SU-DHL-6 (cell line): ENCODE measurements at regions not wholly inside any gene's neighbourhood (a gene's known extent, or its start where the extent isn't known, plus 50 kb on each side); places are given as distances from the start of the nearest gene placed in this dataset.

ENCODE experiments used
- CTCF ChIP-seq: fragments of 200-600 bp; sonication (generic); IDR thresholded peaks from one replicate; pipeline ENCODE4 v1.5.1; 2017; ENCODE audit warnings: antibody characterized with exemption, mild to moderate bottlenecking, low read length, moderate library complexity; ENCODE audit not compliant: insufficient read depth, poor library complexity, severe bottlenecking
- EZH2phosphoT487 ChIP-seq: fragments of 200-600 bp; sonication (generic), shearing (Covaris generic); conservative IDR thresholded peaks from 2 replicates; pipeline ENCODE4 v1.6.1; 2018; ENCODE audit warnings: mild to moderate bottlenecking, antibody characterized with exemption, low read length, moderate library complexity, mixed read lengths

- TF ChIP-seq CTCF = no peak
- TF ChIP-seq EZH2phosphoT487 = no peak
Measured at GRCh38 chr4:130163701-130164100, 1067.7 kb downstream of the C4orf33 start.
